PFSK-1 (cell line): ENCODE measurements at regions not wholly inside any gene's neighbourhood (a gene's known extent, or its start where the extent isn't known, plus 50 kb on each side); places are given as distances from the start of the nearest gene placed in this dataset.

Source experiments
- FOXP2 ChIP-seq: optimal IDR thresholded peaks from 2 replicates; pipeline ENCODE3; 2011; ENCODE audit warnings: borderline replicate concordance, control low read depth, inconsistent platforms; ENCODE audit not compliant: insufficient read depth; ENCODE audit errors: extremely low read length, extremely low read depth
- POLR2AphosphoS5 ChIP-seq: IDR thresholded peaks from 2 replicates; pipeline ENCODE4 v1.6.1; 2012; ENCODE audit warnings: low read depth, mild to moderate bottlenecking, control low read depth, low read length, moderate library complexity
- REST ChIP-seq, 2 experiments: IDR thresholded peaks; 2 replicates each; pipeline versions ENCODE4 v1.6.1 to v1.8.0; 2011 to 2012; ENCODE audit warnings: low read depth in 2 of 2, low read length in 2 of 2, control low read depth in 1 of 2, inconsistent platforms in 1 of 2, mild to moderate bottlenecking in 1 of 2, moderate library complexity in 1 of 2; ENCODE audit not compliant: insufficient read depth in 1 of 2
- SIN3A ChIP-seq: IDR thresholded peaks from 2 replicates; pipeline ENCODE4 v1.6.1; 2012; ENCODE audit warnings: mild to moderate bottlenecking, low read length, moderate library complexity, borderline replicate concordance; ENCODE audit not compliant: insufficient read depth
- TAF1 ChIP-seq: IDR thresholded peaks from 2 replicates; pipeline ENCODE4 v1.6.1; 2012; ENCODE audit warnings: low read length, control low read depth, borderline replicate concordance; ENCODE audit not compliant: insufficient read depth

GRCh38 chr1:60394436-60394835 is 320.9 kb upstream of the C1orf87 start:
- TF ChIP-seq POLR2AphosphoS5 (no peak), REST (IDR thresholded peaks at IDR 0.05; ENCODE audit: insufficient read depth in 1 of 2, low read depth in 2 of 2, low read length in 2 of 2) (no peak), SIN3A (no peak), TAF1 (no peak), FOXP2 (no peak)

GRCh38 chr1:60390593-60391282 is 317.2 kb upstream of the C1orf87 start:
- TF ChIP-seq TAF1 = no peak
- TF ChIP-seq POLR2AphosphoS5 = no peak
- no peak for TF ChIP-seq FOXP2
- no peak for TF ChIP-seq SIN3A
- TF ChIP-seq REST (IDR thresholded peaks at IDR 0.05; ENCODE audit: insufficient read depth in 1 of 2, low read depth in 2 of 2, low read length in 2 of 2) = no peak

- TF ChIP-seq SIN3A = no peak
- no peak for TF ChIP-seq TAF1
- 0 out of 4 replicates have a peak, but pooled peaks of 1 of the 2 experiments have one; percentile 20 for TF ChIP-seq REST (IDR thresholded peaks at IDR 0.05; ENCODE audit: insufficient read depth in 1 of 2, low read depth in 2 of 2, low read length in 2 of 2)
- no peak for TF ChIP-seq POLR2AphosphoS5
Observed at GRCh38 chr1:60388092-60388987, 314.8 kb upstream of the C1orf87 start.

GRCh38 chr1:60387175-60387574 is 313.6 kb upstream of the C1orf87 start:
- TF ChIP-seq POLR2AphosphoS5 (no peak), SIN3A (no peak), REST (IDR thresholded peaks at IDR 0.05; ENCODE audit: insufficient read depth in 1 of 2, low read depth in 2 of 2, low read length in 2 of 2) (no peak), FOXP2 (no peak), TAF1 (no peak)
